NCI-H128 (cell line): ENCODE measurements at regions not wholly inside any gene's neighbourhood (a gene's known extent, or its start where the extent isn't known, plus 50 kb on each side); places are given as distances from the start of the nearest gene placed in this dataset.

Experiments
- DNase-seq: peaks from one replicate; lab custom pipeline; 2025; ENCODE audit not compliant: unreplicated experiment; lab: John Stamatoyannopoulos, UW

DNA sequence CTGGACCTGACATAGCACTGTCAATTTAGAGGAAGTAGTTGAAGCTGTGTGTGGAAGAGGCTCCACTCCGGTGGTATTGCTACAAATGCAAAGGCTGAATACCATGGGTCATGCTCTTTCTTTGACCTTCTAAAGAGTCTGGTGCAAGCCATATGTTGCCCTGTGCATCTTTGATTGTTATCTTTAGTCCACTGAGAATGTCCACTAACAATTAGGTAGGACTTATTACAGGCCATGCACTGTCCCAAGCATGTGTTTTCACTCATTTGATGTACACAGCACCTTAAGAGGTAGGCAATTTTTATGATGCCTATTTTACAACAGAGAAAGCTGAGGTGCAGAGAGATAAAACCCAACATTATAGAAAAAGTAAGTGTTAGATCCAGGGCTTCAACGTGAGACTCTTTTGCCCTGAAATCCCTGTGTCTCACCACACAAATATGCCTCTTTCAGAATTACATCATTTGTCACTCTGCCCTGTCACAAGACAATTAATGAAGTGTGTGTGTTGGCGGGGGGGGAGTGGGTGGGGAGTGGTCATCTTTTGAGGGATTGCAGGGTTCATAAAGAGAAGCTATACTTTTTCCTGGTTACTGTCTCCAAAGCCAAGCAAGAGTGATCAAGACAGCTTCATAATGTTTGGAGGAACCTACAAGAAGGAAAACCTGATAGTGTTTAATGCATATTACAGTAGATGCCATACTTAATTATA is 637.6 kb upstream of the IGFBP3 start:
- DNase-seq: no peak

GRCh38 chr7:46557781-46558180 is 636.7 kb upstream of the IGFBP3 start:
- DNase-seq: no peak

GRCh38 chr7:46557295-46557711 is 636.2 kb upstream of the IGFBP3 start:
- DNase-seq: no peak

DNA sequence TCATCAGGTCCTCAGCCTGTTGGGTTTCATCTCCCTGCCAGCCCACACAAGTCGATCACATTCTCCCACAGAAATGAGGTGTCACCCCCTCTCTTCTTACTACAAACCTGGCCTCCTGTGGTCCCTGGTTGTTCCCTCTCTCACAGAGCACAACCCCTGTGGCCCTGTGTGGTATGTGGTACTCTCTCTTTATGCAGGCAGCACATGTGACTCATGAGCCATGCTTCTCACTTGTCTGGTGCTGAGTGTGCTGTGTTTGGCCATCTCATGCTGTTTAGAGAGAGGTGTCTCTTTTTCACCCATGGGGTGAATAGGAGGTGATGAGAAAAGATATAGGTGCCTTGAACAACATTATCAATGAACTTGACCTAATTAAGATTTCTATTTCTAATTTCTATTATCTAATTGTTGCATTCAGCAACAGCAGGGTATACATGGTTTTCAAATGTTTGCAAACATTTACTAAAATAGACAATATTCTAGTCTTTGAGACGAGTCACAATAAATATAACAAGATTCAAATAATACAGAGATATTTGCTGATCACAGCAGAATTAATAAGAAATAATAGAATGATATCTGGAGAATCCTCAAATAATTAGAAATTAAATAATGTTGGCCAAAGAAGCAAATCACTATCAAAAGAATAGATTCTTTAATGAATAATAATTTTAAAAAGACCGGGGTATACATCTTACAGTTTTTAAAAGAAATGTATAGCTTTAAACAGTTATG is 633.8 kb upstream of the IGFBP3 start:
- no peak for DNase-seq

DNA sequence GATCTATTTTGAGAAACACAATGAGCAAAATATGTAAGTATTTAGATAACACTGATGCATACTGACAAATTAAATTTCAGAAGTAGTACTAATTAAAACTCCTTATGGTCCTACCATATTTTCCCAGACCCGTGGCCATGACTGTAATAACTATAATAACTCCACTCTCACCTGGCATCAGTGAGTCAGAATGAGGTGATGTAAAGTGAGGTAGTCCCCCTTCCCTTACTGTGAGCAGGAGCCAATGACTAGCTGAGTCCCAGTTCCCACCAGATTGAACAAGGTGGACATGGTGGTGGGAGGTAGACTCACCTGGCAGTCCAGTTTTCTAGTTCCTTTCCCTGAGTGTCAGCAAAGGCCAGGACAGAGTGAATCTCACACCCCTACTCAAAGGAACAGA is 630.5 kb upstream of the IGFBP3 start:
- DNase-seq: no peak

GRCh38 chr7:46550864-46551263 is 629.8 kb upstream of the IGFBP3 start:
- no peak for DNase-seq

GRCh38 chr7:46549892-46550639 is 629.0 kb upstream of the IGFBP3 start:
- DNase-seq: no peak

DNA sequence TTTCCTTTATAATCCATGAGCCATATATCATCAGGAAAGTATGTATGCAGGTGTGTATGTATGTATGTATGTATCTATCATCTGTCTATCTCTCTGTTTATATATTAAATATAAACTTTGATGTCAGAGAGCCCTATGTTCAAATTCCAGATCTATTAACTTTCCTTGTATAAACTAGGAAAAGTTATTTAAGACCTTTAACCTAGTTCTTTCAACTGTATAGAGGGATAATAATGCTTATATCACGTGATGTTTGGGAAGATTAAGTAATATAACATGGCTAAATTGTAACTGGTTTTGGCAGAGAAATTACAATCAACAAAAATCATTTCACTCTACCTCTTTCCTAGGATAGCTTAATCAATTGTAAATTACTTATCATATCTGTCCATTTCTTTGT is 628.3 kb upstream of the IGFBP3 start:
- no peak for DNase-seq

DNA sequence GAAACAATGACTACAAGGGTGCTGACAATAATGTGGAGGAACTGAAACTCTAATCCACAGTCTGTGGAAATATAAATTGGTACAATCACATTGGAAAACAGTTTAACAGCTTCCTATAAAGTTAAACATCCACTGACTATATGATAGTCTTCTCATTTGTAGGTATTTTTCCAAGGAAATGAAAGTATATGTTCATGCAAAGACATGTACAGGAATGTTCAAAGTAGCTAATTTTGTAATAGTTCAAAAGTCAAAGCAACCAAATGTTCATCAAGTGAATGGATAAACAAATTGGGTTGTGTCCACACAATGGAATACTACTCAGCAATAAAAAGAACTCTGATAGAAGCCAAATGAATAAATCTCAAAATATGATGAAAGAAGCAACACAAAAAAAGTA is 626.0 kb upstream of the IGFBP3 start:
- DNase-seq: no peak

- no peak for DNase-seq
Observed at GRCh38 chr7:46545790-46546189, 624.7 kb upstream of the IGFBP3 start.

GRCh38 chr7:46544396-46545008 is 623.4 kb upstream of the IGFBP3 start:
- no peak for DNase-seq

DNA sequence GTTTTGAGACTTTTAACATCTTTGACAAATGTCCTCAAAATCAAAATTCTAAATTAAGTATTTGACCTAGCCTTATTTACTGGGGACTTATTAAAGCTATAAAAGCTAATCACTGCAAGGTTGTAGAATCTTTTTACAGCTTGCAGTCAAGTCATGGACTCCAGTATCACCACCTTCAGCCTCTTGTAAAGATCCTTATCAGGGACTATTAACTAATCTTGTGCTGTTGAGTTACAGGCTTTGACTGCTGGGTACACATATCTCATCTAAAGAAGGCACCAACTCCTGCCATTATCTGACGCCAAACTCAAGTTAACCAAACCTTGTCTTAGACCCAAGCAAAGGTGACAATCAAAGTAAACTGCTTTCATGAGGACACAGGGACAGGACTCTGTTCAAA is 621.0 kb upstream of the IGFBP3 start:
- DNase-seq: no peak

GRCh38 chr7:46539892-46540483 is 618.9 kb upstream of the IGFBP3 start:
- DNase-seq: no peak

- no peak for DNase-seq
Observed at GRCh38 chr7:46537191-46537905, 616.3 kb upstream of the IGFBP3 start.

- no peak for DNase-seq
Observed at GRCh38 chr7:46534664-46535588, 613.9 kb upstream of the IGFBP3 start.

DNA sequence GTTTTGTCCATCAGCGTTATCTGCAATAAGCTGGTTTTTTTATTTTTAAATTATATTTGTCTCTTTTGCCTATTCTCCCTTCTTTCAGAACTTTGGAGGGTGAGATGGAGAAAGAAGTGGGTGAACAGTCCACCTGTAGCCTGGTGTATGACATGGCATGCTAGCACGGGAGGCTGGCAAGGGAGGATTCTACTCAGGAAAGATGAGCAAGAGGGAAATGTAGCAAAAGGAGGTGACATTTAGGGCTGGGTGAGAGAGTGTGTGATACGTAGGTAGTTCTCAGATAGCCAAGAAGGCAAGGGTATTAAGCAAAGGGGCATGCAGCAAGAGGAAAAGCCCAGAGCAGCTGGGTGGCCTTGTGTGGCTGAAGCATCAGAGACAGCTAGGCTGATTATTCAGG is 612.9 kb upstream of the IGFBP3 start:
- no peak for DNase-seq

- no peak for DNase-seq
Observed at GRCh38 chr7:46532571-46532970, 611.5 kb upstream of the IGFBP3 start.

DNA sequence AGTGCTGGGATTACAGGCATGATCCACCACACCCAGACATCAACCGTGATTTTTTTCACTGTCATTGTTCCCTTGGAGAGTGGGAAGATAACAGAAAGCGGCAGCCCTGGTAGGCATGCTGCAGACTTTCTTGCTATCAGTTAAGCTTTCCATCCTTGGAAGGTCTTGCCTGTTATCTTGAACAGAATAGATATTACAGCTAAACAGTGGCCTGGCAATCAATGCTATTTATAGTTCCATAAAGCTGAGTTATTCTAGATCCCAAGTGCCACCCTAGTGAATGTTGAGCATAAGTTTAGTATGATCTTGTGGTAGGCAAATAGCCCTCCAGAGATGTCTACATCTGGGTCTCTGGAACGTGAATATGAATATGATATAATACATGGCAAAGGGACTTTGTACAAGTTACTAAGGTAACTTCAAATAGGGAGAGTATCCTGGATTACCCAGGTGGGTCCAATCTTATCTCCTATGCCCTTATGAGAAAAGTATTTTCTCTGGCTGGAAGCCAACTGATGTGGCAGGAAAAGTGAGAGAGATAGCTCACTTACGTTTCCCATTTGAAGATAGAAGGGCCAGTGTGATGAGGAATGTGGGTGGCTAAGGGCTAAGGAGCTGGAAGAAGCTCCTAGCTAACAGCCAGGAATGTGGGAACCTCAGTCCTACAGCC is 609.1 kb upstream of the IGFBP3 start:
- DNase-seq: no peak

DNA sequence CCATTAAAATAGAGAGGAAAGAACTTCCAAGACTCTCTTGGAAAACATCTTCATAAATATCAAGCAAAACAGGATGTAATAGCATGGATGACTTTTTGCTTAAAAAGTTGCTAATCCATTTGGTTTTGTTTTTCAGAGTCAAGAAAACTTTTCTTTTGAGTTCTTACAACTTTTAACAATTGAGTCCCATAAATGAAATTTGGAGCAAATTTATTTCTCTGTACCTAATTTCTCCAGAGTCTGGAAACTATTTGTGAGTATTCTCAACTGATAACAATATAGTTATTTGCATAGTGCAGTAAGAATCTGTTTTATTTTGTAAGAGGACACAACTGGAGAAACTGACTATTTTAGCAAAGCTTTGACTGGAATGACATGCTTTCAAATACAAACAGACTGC is 606.3 kb upstream of the IGFBP3 start:
- no peak for DNase-seq
